BJ (cell line): ENCODE measurements at regions not wholly inside any gene's neighbourhood (a gene's known extent, or its start where the extent isn't known, plus 50 kb on each side); places are given as distances from the start of the nearest gene placed in this dataset.

Source experiments
- CTCF ChIA-PET: fragments of 350-600 bp; formaldehyde crosslinking; extraction: SDS; loops from one replicate; lab custom pipeline; 2021; ENCODE audit warnings: antibody characterized with exemption, inconsistent platforms; lab: Yijun Ruan, JAX
- POLR2A ChIA-PET: fragments of 300-600 bp; sonication (Branson Sonifier 250); formaldehyde crosslinking; extraction: SDS; loops from one replicate; lab custom pipeline; 2021; ENCODE audit warnings: antibody characterized with exemption; lab: Charles Lee
- DNase-seq: peaks from one replicate; pipeline ENCODE4 v3.0.0-alpha.2; 2011; ENCODE audit warnings: low read depth
- H3K27me3 ChIP-seq: 2 replicates; pipeline ENCODE4 v1.6.0; 2011; ENCODE audit warnings: low read length; ENCODE audit not compliant: control insufficient read depth, insufficient read depth
- H3K36me3 ChIP-seq: 2 replicates; pipeline ENCODE4 v1.5.1; 2011; ENCODE audit warnings: low read length; ENCODE audit not compliant: control insufficient read depth, insufficient read depth
- H3K4me3 ChIP-seq: 2 replicates; pipeline ENCODE4 v1.5.1; 2011; ENCODE audit warnings: low read depth, mild to moderate bottlenecking, control low read depth, low read length
- CTCF ChIP-seq: IDR thresholded peaks from 2 replicates; pipeline ENCODE4 v1.5.1; 2011; ENCODE audit warnings: low read depth, mild to moderate bottlenecking, control low read depth, inconsistent platforms, low read length, moderate library complexity; ENCODE audit not compliant: insufficient read depth

DNA sequence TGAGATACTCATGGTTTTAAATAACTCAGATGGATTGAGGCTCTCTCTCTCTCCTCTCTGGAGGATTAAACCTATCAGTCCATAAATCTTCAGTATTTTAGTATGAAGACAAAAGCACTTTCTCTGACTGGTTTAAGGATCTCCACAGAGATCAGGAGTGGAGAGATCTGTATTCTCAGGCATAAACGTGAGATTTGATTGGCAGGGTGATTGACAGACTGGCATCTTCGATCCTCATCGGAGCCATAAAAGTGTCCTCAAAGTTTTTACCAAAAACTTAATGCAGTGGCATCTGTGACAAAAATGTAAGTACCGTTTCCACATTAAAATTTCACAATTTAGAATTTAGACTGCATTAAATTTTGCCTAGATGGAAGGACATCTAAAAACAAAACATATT lies 870.1 kb downstream of the KCNJ2 start:
- no peaks in the 10 kb centered on the region for H3K27me3 ChIP-seq
- H3K36me3 ChIP-seq: no peaks in the 10 kb centered on the region
- no peak for TF ChIP-seq CTCF
- POLR2A ChIA-PET: no interaction called here
- DNase-seq: no peak
- CTCF ChIA-PET: no interaction called here
- H3K4me3 ChIP-seq: no peak overlapping the region

GRCh38 chr17:71052971-71053370 lies 883.6 kb downstream of the KCNJ2 start:
- no peak for TF ChIP-seq CTCF
- H3K36me3 ChIP-seq: no peaks in the 10 kb centered on the region
- no peaks in the 10 kb centered on the region for H3K27me3 ChIP-seq
- CTCF ChIA-PET: interaction anchor here (0.6 kb wide), 1 partner anchor 143 kb away, joined by 3 read pairs; no protein-coding TSS in a partner anchor
- DNase-seq: no peak
- H3K4me3 ChIP-seq: no peak overlapping the region
- POLR2A ChIA-PET: no interaction called here

DNA sequence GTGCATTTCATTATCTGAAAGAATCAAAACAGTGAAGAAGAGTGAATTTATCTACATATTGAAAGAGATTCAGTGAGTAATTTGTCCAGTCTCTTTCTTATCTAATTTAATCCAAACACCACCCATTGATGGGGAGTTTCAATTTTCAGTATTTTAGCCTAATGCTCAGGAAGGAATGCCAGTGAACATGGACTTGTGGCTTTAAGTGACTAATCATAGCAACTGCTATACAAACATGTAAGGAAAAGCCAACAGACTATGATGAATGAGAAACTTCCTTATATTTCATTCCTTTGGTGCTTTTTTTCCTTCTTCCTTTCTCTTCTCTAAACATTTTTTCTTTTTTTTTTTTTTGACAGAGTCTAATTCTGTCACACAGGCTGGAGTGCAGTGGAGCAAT lies 885.8 kb downstream of the KCNJ2 start:
- no peaks in the 10 kb centered on the region for H3K27me3 ChIP-seq
- no peaks in the 10 kb centered on the region for H3K36me3 ChIP-seq
- POLR2A ChIA-PET: no interaction called here
- no peak overlapping the region for H3K4me3 ChIP-seq
- no peak for TF ChIP-seq CTCF
- DNase-seq: no peak
- CTCF ChIA-PET: no interaction called here

GRCh38 chr17:71057448-71057847 lies 888.1 kb downstream of the KCNJ2 start:
- no peaks in the 10 kb centered on the region for H3K27me3 ChIP-seq
- DNase-seq: no peak
- no peak overlapping the region for H3K4me3 ChIP-seq
- CTCF ChIA-PET: interaction anchor here (0.6 kb wide), 1 partner anchor 1483 kb away, joined by 3 read pairs; no protein-coding TSS in a partner anchor
- TF ChIP-seq CTCF: no peak
- POLR2A ChIA-PET: no interaction called here
- no peaks in the 10 kb centered on the region for H3K36me3 ChIP-seq

GRCh38 chr17:71057938-71058337 lies 888.6 kb downstream of the KCNJ2 start:
- H3K4me3 ChIP-seq: no peak overlapping the region
- ChIA-PET CTCF (interaction anchor here (0.6 kb wide), 1 partner anchor 1482 kb away, joined by 3 read pairs; no protein-coding TSS in a partner anchor), POLR2A (no interaction called here)
- no peak for DNase-seq
- no peaks in the 10 kb centered on the region for H3K36me3 ChIP-seq
- TF ChIP-seq CTCF: no peak
- H3K27me3 ChIP-seq: no peaks in the 10 kb centered on the region
